ENCODE measurements at regions not wholly inside any gene's neighbourhood (a gene's known extent, or its start where the extent isn't known, plus 50 kb on each side); places are given as distances from the start of the nearest gene placed in this dataset.

DNA sequence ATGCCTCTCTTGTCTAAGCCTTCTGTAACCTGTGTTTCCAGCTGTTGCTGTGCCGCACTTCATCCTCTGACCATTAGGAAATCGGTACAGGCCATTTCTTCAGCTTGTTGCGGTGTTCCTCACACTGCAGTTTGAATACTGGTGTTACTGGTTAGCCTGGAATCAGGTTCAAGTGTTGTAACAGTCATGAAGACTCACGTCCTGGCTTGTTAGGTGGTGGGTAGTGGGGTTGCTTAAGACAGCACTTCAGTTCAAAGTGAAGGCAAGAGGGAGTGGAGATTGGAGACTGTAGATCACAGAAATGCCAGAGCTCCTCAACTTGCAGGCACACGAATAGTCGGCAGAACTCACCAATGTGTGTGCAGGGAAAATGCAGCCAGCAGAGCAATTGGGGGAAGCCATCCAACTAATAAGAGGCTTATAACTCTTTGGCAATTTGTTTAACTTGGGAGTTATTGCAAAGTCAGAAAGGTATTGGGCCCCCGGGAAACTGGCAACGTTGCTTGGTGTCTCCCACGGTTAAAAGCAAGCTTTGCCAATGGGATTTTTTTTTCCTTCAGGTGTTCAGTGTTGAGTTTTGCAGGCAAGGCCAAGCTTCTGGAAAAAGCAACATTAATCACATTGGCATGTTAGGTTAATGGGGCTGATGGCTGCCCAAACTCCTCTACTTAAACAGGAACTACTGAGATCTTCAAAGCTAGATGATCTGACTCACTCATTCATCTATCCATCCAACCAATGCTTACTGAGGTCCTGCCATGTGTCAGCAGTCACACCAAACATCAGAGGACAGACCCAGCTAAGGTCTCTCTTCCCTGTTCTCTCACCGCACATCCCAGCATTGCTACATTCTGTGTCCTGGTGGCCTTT lies 380.9 kb downstream of the GATA3 start:
- no peak for DNase-seq (ENCODE audit: low spot score, unreplicated experiment)
- H3K4me1 Mint-ChIP-seq (ENCODE audit: low read depth), result peaks cover 6% of the 10 kb centered on the region
- peaks cover 88% of the 10 kb centered on the region for H3K27me3 Mint-ChIP-seq
- H3K9me3 Mint-ChIP-seq (ENCODE audit: low read depth), result no peaks in the 10 kb centered on the region
- no peak overlapping the region for H3K4me3 Mint-ChIP-seq (ENCODE audit: low read depth)
- H3K36me3 Mint-ChIP-seq (ENCODE audit: insufficient read depth), result no peaks in the 10 kb centered on the region
- TF ChIP-seq, protein P1, sequence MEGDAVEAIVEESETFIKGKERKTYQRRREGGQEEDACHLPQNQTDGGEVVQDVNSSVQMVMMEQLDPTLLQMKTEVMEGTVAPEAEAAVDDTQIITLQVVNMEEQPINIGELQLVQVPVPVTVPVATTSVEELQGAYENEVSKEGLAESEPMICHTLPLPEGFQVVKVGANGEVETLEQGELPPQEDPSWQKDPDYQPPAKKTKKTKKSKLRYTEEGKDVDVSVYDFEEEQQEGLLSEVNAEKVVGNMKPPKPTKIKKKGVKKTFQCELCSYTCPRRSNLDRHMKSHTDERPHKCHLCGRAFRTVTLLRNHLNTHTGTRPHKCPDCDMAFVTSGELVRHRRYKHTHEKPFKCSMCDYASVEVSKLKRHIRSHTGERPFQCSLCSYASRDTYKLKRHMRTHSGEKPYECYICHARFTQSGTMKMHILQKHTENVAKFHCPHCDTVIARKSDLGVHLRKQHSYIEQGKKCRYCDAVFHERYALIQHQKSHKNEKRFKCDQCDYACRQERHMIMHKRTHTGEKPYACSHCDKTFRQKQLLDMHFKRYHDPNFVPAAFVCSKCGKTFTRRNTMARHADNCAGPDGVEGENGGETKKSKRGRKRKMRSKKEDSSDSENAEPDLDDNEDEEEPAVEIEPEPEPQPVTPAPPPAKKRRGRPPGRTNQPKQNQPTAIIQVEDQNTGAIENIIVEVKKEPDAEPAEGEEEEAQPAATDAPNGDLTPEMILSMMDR (IDR thresholded peaks at IDR 0.05; ENCODE audit: unreplicated experiment), result no peak
- no peak overlapping the region for H3K27ac Mint-ChIP-seq

DNA sequence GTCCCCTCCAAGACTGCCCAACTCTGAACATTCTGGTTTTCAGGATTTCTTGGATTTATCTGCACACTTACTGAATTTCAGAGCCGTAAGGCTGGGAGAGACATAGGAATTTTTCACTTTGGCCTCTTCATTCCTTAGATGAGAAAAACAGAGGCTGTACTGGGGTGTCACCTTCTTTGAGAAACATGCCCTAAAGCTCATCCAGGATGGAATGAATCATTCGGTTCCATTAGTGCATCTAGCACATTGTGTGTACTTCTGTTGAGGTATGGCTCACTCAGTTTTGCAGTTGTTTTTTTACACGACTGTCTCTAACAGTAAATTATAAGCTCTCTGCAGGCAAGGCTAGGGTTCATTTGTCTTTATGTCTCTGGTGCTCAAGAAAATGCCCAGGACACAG lies 383.4 kb downstream of the GATA3 start:
- TF ChIP-seq, protein P1 (IDR thresholded peaks at IDR 0.05; ENCODE audit: unreplicated experiment), result no peak
- no peak for DNase-seq (ENCODE audit: low spot score, unreplicated experiment)
- H3K27me3 Mint-ChIP-seq, result peaks cover 93% of the 10 kb centered on the region
- H3K36me3 Mint-ChIP-seq (ENCODE audit: insufficient read depth), result no peaks in the 10 kb centered on the region
- H3K27ac Mint-ChIP-seq, result no peak overlapping the region
- peaks cover 3% of the 10 kb centered on the region for H3K4me1 Mint-ChIP-seq (ENCODE audit: low read depth)
- no peaks in the 10 kb centered on the region for H3K9me3 Mint-ChIP-seq (ENCODE audit: low read depth)
- no peak overlapping the region for H3K4me3 Mint-ChIP-seq (ENCODE audit: low read depth)

DNA sequence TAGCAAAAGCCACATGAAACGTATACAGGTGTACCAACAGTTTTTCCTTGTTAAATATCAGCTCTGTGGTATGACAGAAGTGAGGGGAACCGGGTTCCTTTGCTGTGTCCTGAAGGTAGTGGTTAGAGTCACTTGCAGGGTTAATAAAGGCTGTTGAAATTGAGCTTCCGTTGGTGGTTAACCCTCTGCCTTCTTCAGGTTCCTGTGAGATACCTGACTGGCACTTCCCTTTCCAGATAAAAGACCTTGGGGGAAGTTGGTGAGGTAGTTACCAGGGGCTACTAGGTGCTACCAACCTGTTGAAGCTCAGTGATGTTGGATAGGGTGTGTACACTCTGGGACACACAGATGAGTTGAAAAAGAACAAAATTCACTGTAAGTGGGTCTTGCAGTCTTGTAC lies 384.1 kb downstream of the GATA3 start:
- no peak for DNase-seq (ENCODE audit: low spot score, unreplicated experiment)
- peaks cover 98% of the 10 kb centered on the region for H3K27me3 Mint-ChIP-seq
- H3K27ac Mint-ChIP-seq, result no peak overlapping the region
- no peaks in the 10 kb centered on the region for H3K36me3 Mint-ChIP-seq (ENCODE audit: insufficient read depth)
- TF ChIP-seq, protein P1 (IDR thresholded peaks at IDR 0.05; ENCODE audit: unreplicated experiment), result no peak
- H3K4me1 Mint-ChIP-seq (ENCODE audit: low read depth), result peaks cover 3% of the 10 kb centered on the region
- no peak overlapping the region for H3K4me3 Mint-ChIP-seq (ENCODE audit: low read depth)
- no peaks in the 10 kb centered on the region for H3K9me3 Mint-ChIP-seq (ENCODE audit: low read depth)

DNA sequence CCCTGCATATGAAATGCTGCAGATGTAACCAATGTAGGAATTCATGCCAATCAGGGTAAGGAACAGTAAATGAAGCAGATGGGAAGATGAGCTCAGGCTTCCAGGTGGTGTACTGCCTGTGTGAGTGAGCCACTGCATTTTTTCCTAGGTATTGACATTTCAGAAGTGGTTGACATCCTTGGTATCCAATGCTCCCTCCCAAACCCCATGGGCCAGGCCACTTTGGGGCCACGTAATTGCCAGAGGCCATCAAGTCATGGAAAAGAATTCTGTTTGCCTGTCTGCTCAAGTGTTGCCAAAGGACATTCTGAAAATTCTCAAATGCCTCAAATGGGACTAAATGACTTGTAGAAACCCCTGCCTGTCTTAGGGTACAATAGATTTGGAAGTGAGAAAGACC lies 384.6 kb downstream of the GATA3 start:
- Mint-ChIP-seq H3K36me3 (ENCODE audit: insufficient read depth) (no peaks in the 10 kb centered on the region), H3K4me3 (ENCODE audit: low read depth) (no peak overlapping the region), H3K27ac (no peak overlapping the region), H3K4me1 (ENCODE audit: low read depth) (peaks cover 3% of the 10 kb centered on the region), H3K9me3 (ENCODE audit: low read depth) (no peaks in the 10 kb centered on the region), H3K27me3 (peaks cover 98% of the 10 kb centered on the region)
- TF ChIP-seq, protein P1 (IDR thresholded peaks at IDR 0.05; ENCODE audit: unreplicated experiment), result no peak
- DNase-seq (ENCODE audit: low spot score, unreplicated experiment), result no peak

DNA sequence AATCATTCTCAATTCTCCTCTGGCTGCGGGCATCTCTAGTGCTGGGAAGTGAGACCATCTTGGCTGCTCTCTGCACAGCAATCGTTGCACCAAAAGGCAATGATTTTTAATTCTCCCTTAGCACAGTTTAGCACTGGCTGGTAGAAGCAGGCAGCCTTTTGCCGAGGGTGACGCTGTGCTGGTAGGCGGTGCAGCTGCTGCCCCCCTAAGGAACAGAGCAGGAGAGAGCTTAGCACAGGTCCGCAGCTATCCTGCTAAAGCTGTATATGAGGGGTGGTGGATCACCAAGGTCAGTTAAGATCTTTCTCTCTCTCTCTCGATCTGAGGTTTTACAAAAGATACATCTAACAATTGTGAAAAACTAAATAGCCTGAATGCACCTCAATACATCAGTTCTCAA lies 390.1 kb downstream of the GATA3 start:
- Mint-ChIP-seq H3K4me1 (ENCODE audit: low read depth) (no peaks in the 10 kb centered on the region), H3K4me3 (ENCODE audit: low read depth) (no peak overlapping the region), H3K27ac (no peak overlapping the region), H3K27me3 (peaks cover 57% of the 10 kb centered on the region), H3K9me3 (ENCODE audit: low read depth) (no peaks in the 10 kb centered on the region), H3K36me3 (ENCODE audit: insufficient read depth) (no peaks in the 10 kb centered on the region)
- no peak for DNase-seq (ENCODE audit: low spot score, unreplicated experiment)
- TF ChIP-seq, protein P1 (IDR thresholded peaks at IDR 0.05; ENCODE audit: unreplicated experiment), result peak; percentile 19

Data from progenitor cell of endocrine pancreas (in vitro differentiated cells).